ENCODE measurements at regions not wholly inside any gene's neighbourhood (a gene's known extent, or its start where the extent isn't known, plus 50 kb on each side); places are given as distances from the start of the nearest gene placed in this dataset.

DNA sequence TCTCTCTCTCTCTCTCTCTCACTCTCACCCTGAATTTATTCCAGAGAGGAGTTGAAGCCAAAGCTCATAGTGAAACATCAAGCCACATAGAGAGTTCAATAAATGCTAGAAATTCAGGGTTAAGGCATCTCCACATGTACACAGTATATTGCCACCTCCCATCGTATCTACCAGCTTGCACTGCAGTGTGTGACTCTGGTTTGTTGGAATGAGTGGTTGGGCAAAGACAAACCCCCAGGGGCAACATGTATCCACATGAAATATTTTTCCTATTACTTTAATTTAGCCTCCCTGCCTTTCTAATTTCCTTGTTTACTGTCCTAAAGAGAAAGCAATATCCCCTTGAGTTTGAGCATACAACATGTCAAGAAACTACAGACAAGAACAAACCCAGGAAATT, 247.3 kb downstream of the SPATA18 start:
- TF ChIP-seq, protein P1, sequence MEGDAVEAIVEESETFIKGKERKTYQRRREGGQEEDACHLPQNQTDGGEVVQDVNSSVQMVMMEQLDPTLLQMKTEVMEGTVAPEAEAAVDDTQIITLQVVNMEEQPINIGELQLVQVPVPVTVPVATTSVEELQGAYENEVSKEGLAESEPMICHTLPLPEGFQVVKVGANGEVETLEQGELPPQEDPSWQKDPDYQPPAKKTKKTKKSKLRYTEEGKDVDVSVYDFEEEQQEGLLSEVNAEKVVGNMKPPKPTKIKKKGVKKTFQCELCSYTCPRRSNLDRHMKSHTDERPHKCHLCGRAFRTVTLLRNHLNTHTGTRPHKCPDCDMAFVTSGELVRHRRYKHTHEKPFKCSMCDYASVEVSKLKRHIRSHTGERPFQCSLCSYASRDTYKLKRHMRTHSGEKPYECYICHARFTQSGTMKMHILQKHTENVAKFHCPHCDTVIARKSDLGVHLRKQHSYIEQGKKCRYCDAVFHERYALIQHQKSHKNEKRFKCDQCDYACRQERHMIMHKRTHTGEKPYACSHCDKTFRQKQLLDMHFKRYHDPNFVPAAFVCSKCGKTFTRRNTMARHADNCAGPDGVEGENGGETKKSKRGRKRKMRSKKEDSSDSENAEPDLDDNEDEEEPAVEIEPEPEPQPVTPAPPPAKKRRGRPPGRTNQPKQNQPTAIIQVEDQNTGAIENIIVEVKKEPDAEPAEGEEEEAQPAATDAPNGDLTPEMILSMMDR (IDR thresholded peaks at IDR 0.05; ENCODE audit: low read length), result no peak
- no peak for TF ChIP-seq EZH2phosphoT487 (IDR thresholded peaks at IDR 0.05; ENCODE audit: low read length)
- TF ChIP-seq EZH2 (optimal IDR thresholded peaks at IDR 0.05; ENCODE audit: low read depth, low read length), result no peak
